ENCODE measurements at regions not wholly inside any gene's neighbourhood (a gene's known extent, or its start where the extent isn't known, plus 50 kb on each side); places are given as distances from the start of the nearest gene placed in this dataset.

DNA sequence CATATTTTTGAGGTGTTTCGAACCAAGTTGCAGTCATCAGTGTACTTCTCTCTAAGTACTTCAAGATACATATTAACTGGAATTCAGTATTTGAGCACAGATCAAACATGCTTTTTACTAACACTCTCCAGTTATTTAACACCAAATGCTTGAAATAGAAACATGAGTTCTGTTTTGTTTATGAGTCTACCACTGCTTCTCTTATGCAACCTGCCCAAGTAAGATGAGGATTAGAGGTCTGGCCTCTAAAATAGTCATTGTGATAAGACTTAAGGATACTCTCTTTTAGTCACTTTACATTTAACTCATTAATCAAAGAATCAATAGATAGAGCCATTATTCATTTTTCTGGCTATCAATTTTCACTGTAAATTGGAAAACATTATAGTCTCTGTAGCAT is 156.2 kb upstream of the THRB start:
- intact Hi-C loops (cut with micrococcal nuclease) (no loop called here), in situ Hi-C loops (cut with MboI) (no loop called here)
- CTCF ChIA-PET (ENCODE audit: low intra/inter-chr PET ratio): no interaction called here
- Histone ChIP-seq H3K27me3 (ENCODE audit: control insufficient read depth in 2 of 2, insufficient read depth in 2 of 2, low read length in 2 of 2) (no peaks in the 10 kb centered on the region), H3K9me1 (ENCODE audit: control insufficient read depth, insufficient read depth, low read length) (no peaks in the 10 kb centered on the region), H3K27ac (ENCODE audit: extremely low read depth, low read depth, low read length) (no peak overlapping the region), H3K4me1 (replicated peaks in 1 of 2; ENCODE audit: control insufficient read depth in 2 of 2, insufficient read depth in 2 of 2, low read length in 2 of 2) (no peaks in the 10 kb centered on the region), H3K79me2 (ENCODE audit: control insufficient read depth, insufficient read depth, low read length) (no peaks in the 10 kb centered on the region), H3K4me3 (no peak overlapping the region), H3K4me2 (ENCODE audit: insufficient read depth, low read length) (no peak overlapping the region), H3K36me3 (ENCODE audit: control insufficient read depth, insufficient read depth, low read length) (no peaks in the 10 kb centered on the region), H4K20me1 (replicated peaks; ENCODE audit: control insufficient read depth, insufficient read depth, low read length) (no peaks in the 10 kb centered on the region), H2AFZ (ENCODE audit: low read depth, low read length) (no peak overlapping the region), H3K9me3 (replicated peaks; ENCODE audit: control insufficient read depth, insufficient read depth, low read depth, low read length) (no peaks in the 10 kb centered on the region), H3K9ac (ENCODE audit: insufficient read depth in 1 of 2, low read depth in 2 of 2, low read length in 2 of 2) (no peak overlapping the region)
- no peak for ATAC-seq
- DNase-seq (ENCODE audit: extremely low read depth in 1 of 4, low spot score in 3 of 4): no peak
- no peak for FAIRE-seq
- TF ChIP-seq ZNF121 (CRISPR knock-in tag; conservative IDR thresholded peaks at IDR 0.05) (no peak), ZFP36 (IDR thresholded peaks at IDR 0.05; ENCODE audit: low read depth, low read length, partially characterized antibody) (no peak), KLF13 (tag; IDR thresholded peaks at IDR 0.05; ENCODE audit: borderline replicate concordance, low read depth) (no peak), EGR1 (conservative IDR thresholded peaks at IDR 0.05) (no peak), YY1 (IDR thresholded peaks at IDR 0.05; ENCODE audit: borderline replicate concordance in 1 of 3, control insufficient read depth in 1 of 3, extremely low read depth in 1 of 3, insufficient read depth in 3 of 3, insufficient read length in 1 of 3, insufficient replicate concordance in 2 of 3, low read depth in 1 of 3, low read length in 2 of 3) (no peak), THRB (CRISPR knock-in tag; conservative IDR thresholded peaks at IDR 0.05) (no peak), NCOA1 (IDR thresholded peaks at IDR 0.05; ENCODE audit: low read depth) (no peak), DNMT1 (IDR thresholded peaks at IDR 0.05) (no peak), MIER1 (IDR thresholded peaks at IDR 0.05; ENCODE audit: low read depth) (no peak), ZBTB1 (CRISPR knock-in tag; IDR thresholded peaks at IDR 0.05; ENCODE audit: borderline replicate concordance, low read depth) (no peak), SAFB2 (IDR thresholded peaks at IDR 0.05; ENCODE audit: borderline replicate concordance, low read depth, low read length, severe bottlenecking) (no peak), ZNF830 (CRISPR knock-in tag; IDR thresholded peaks at IDR 0.05) (no peak)
- no TSS peak for BruUV-seq (replicated peaks)
- POLR2A ChIA-PET: no interaction called here
- 0% methylated on average over 1 of the region's 1 CpG for WGBS (ENCODE audit: insufficient coverage, low coverage, missing lambda C conversion rate)

Measured in K562 (cell line).